ENCODE measurements at regions not wholly inside any gene's neighbourhood (a gene's known extent, or its start where the extent isn't known, plus 50 kb on each side); places are given as distances from the start of the nearest gene placed in this dataset.

- TF ChIP-seq CTCF (IDR thresholded peaks at IDR 0.05; ENCODE audit: poor library complexity, severe bottlenecking): no peak
- no peak for TF ChIP-seq POLR2AphosphoS5 (IDR thresholded peaks at IDR 0.05)
- no peak for TF ChIP-seq RAD21 (conservative IDR thresholded peaks at IDR 0.05)
- no peak for TF ChIP-seq REST (IDR thresholded peaks at IDR 0.05; ENCODE audit: borderline replicate concordance)
- TF ChIP-seq EP300 (conservative IDR thresholded peaks at IDR 0.05; ENCODE audit: poor library complexity, severe bottlenecking): no peak
- no peak for TF ChIP-seq EZH2 (IDR thresholded peaks at IDR 0.05; ENCODE audit: borderline replicate concordance, insufficient read depth, low read length, poor library complexity, severe bottlenecking)
- no peak for TF ChIP-seq SMC3 (conservative IDR thresholded peaks at IDR 0.05; ENCODE audit: poor library complexity)
- no peak for TF ChIP-seq TAF1 (IDR thresholded peaks at IDR 0.05; ENCODE audit: low read depth)
- no peak for TF ChIP-seq MXI1 (conservative IDR thresholded peaks at IDR 0.05; ENCODE audit: poor library complexity, severe bottlenecking)
Measured at GRCh38 chr2:236768393-236769140, 198.9 kb downstream of the ACKR3 start.

Measured in neural cell (in vitro differentiated cells).